Trophoblast cell (in vitro differentiated cells and primary cell): ENCODE measurements at regions not wholly inside any gene's neighbourhood (a gene's known extent, or its start where the extent isn't known, plus 50 kb on each side); places are given as distances from the start of the nearest gene placed in this dataset.
A peak's percentile ranks its signal among the peaks of the same experiment; 100 is the strongest.

Source experiments
- DNase-seq, 2 donors: peaks; one replicate each; pipeline ENCODE4 v3.0.0-alpha.2; 2016
- H2AFZ ChIP-seq: 2 replicates; pipeline ENCODE4 v1.6.1; 2013; ENCODE audit warnings: low read length, moderate library complexity, mild to moderate bottlenecking; ENCODE audit not compliant: insufficient read depth, poor library complexity
- H2AK5ac ChIP-seq: 2 replicates; pipeline ENCODE4 v1.6.1; 2013; ENCODE audit warnings: mild to moderate bottlenecking, low read length
- H2BK120ac ChIP-seq: 2 replicates; pipeline ENCODE4 v1.6.1; 2013; ENCODE audit warnings: low read length, mild to moderate bottlenecking, moderate library complexity; ENCODE audit not compliant: insufficient read depth, poor library complexity
- H2BK12ac ChIP-seq: 2 replicates; pipeline ENCODE4 v1.6.1; 2013; ENCODE audit warnings: mild to moderate bottlenecking, low read length, moderate library complexity
- H2BK5ac ChIP-seq: 2 replicates; pipeline ENCODE4 v1.6.1; 2013; ENCODE audit warnings: low read length, low read depth, moderate library complexity, mild to moderate bottlenecking; ENCODE audit not compliant: poor library complexity
- H3K14ac ChIP-seq: 2 replicates; pipeline ENCODE4 v1.6.1; 2013; ENCODE audit warnings: mild to moderate bottlenecking, low read length
- H3K18ac ChIP-seq: 2 replicates; pipeline ENCODE4 v1.6.1; 2013; ENCODE audit warnings: mild to moderate bottlenecking, low read length
- H3K23ac ChIP-seq: 2 replicates; pipeline ENCODE4 v1.6.1; 2013; ENCODE audit warnings: low read length
- H3K27ac ChIP-seq: 2 replicates; pipeline ENCODE4 v1.5.1; 2013; ENCODE audit warnings: low read depth, mild to moderate bottlenecking, inconsistent platforms, low read length, moderate library complexity
- H3K27me3 ChIP-seq: 2 replicates; pipeline ENCODE4 v1.6.1; 2013; ENCODE audit warnings: inconsistent platforms, mild to moderate bottlenecking, low read length, moderate library complexity; ENCODE audit not compliant: insufficient read depth
- H3K36me3 ChIP-seq, 2 experiments: 1 replicate in 1 of 2; 2 replicates in 1 of 2; pipeline ENCODE4 v1.6.1; 2013; ENCODE audit warnings: low read length in 2 of 2, mild to moderate bottlenecking in 2 of 2, moderate library complexity in 1 of 2; ENCODE audit not compliant: insufficient read depth in 2 of 2, control insufficient read depth in 1 of 2
- H3K4ac ChIP-seq: 2 replicates; pipeline ENCODE4 v1.6.1; 2013; ENCODE audit warnings: low read depth, mild to moderate bottlenecking, low read length, moderate library complexity
- H3K4me1 ChIP-seq, 2 experiments: 1 replicate in 1 of 2; 2 replicates in 1 of 2; pipeline ENCODE4 v1.6.1; 2013; ENCODE audit warnings: low read length in 2 of 2, mild to moderate bottlenecking in 2 of 2, moderate library complexity in 1 of 2; ENCODE audit not compliant: insufficient read depth in 2 of 2, control insufficient read depth in 1 of 2
- H3K4me2 ChIP-seq: 2 replicates; pipeline ENCODE4 v1.6.1; 2013; ENCODE audit warnings: inconsistent platforms, mild to moderate bottlenecking, low read length, moderate library complexity
- H3K4me3 ChIP-seq: 2 replicates; pipeline ENCODE4 v1.5.1; 2013; ENCODE audit warnings: mild to moderate bottlenecking, low read depth, low read length, inconsistent platforms
- H3K79me1 ChIP-seq: one replicate; pipeline ENCODE4 v1.6.1; 2013; ENCODE audit warnings: low read length
- H3K79me2 ChIP-seq: 2 replicates; pipeline ENCODE4 v1.6.1; 2013; ENCODE audit warnings: low read length, mild to moderate bottlenecking; ENCODE audit not compliant: control insufficient read depth, insufficient read depth, poor library complexity
- H3K9ac ChIP-seq: 2 replicates; pipeline ENCODE4 v1.6.1; 2013; ENCODE audit warnings: mild to moderate bottlenecking, low read length
- H3K9me3 ChIP-seq: 2 replicates; pipeline ENCODE4 v1.6.1; 2013; ENCODE audit warnings: low read depth, mild to moderate bottlenecking, control low read depth, inconsistent platforms, low read length; ENCODE audit not compliant: insufficient read depth
- H4K12ac ChIP-seq: 2 replicates; pipeline ENCODE4 v1.6.1; 2013; ENCODE audit warnings: low read depth, mild to moderate bottlenecking, low read length, moderate library complexity
- H4K8ac ChIP-seq: 2 replicates; pipeline ENCODE4 v1.6.1; 2013; ENCODE audit warnings: low read depth, mild to moderate bottlenecking, low read length, moderate library complexity
- H4K91ac ChIP-seq: one replicate; pipeline ENCODE4 v1.6.1; 2013; ENCODE audit warnings: low read depth, mild to moderate bottlenecking, low read length, moderate library complexity
- WGBS: extraction: QIAGEN DNeasy Blood & Tissue Kit; methylation state at CpG from one replicate; pipeline ENCODE4 v1.1.7; 2013; ENCODE audit warnings: missing lambda C conversion rate; ENCODE audit not compliant: insufficient read length, insufficient coverage; ENCODE audit errors: extremely low coverage; 5-methylcytosine and 5-hydroxymethylcytosine counted together

DNA sequence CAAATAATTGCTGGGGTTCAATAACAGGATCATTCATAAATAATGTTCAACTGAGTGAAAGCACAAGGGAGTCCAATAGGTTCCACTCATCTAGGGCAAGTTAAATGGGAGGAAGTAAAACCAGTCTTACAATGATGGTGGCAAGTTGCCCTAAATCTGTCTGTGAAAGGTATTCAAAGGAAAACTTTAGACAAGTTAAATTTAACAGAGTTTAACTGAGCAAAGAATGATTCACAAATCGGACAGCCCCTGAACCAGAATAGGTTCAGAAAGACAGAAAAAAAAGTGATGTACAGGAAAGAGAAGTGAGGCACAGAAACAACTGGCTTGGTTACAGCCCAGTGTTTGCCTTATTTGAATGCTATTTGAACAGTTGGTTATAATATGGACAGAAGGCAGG, 183.5 kb upstream of the ADGRL4 start:
- Histone ChIP-seq H3K4me2 (no peak overlapping the region), H3K4me1 (peaks cover 0 to 2% of the 10 kb centered on the region in 2 experiments), H4K12ac (no peak overlapping the region), H3K18ac (no peak overlapping the region), H3K36me3 (no peaks in the 10 kb centered on the region), H2BK120ac (no peak overlapping the region), H3K4ac (no peak overlapping the region), H3K79me2 (no peaks in the 10 kb centered on the region), H3K27ac (no peak overlapping the region), H3K79me1 (peaks cover 4% of the 10 kb centered on the region), H4K8ac (no peak overlapping the region), H3K14ac (no peak overlapping the region), H3K4me3 (no peak overlapping the region), H2AK5ac (no peak overlapping the region), H2AFZ (no peak overlapping the region), H4K91ac (no peak overlapping the region), H2BK5ac (no peak overlapping the region), H2BK12ac (no peak overlapping the region), H3K9ac (no peak overlapping the region), H3K9me3 (no peaks in the 10 kb centered on the region), H3K27me3 (no peaks in the 10 kb centered on the region), H3K23ac (no peak overlapping the region)
- WGBS: no CpG with 5 or more reads among the region's 1 CpG
- DNase-seq: no peak

DNA sequence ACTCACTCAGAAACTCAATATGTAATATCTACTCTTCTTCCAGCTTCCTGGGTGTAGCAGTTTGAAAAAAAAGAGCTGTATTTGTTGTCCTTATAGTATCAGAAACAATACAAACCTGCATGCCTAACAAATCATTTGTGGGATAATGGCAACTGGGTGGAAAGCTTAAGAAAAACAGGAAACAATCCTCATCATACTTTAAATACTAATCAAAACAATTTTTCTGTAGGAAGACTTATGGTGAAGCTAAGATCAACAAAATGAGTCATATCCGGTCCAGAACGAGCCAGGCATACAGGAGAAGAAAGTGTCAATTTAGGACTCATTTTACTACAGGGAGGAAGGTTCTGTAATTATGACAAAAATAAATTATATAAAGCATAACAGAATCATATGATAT, 181.8 kb upstream of the ADGRL4 start:
- no peak for DNase-seq
- no peak overlapping the region for H4K8ac ChIP-seq
- H3K27ac ChIP-seq: no peak overlapping the region
- no peak overlapping the region for H3K18ac ChIP-seq
- H3K23ac ChIP-seq: no peak overlapping the region
- H2AK5ac ChIP-seq: no peak overlapping the region
- no peak overlapping the region for H3K9ac ChIP-seq
- H3K36me3 ChIP-seq: no peaks in the 10 kb centered on the region
- no peaks in the 10 kb centered on the region for H3K27me3 ChIP-seq
- peaks cover 0 to 2% of the 10 kb centered on the region in 2 experiments for H3K4me1 ChIP-seq
- H3K4ac ChIP-seq: no peak overlapping the region
- no peak overlapping the region for H2BK12ac ChIP-seq
- H3K79me2 ChIP-seq: no peaks in the 10 kb centered on the region
- H2BK120ac ChIP-seq: no peak overlapping the region
- H4K12ac ChIP-seq: no peak overlapping the region
- H2AFZ ChIP-seq: no peak overlapping the region
- no peaks in the 10 kb centered on the region for H3K9me3 ChIP-seq
- no peak overlapping the region for H3K14ac ChIP-seq
- H2BK5ac ChIP-seq: no peak overlapping the region
- no CpG with 5 or more reads among the region's 2 CpGs for WGBS
- H4K91ac ChIP-seq: no peak overlapping the region
- H3K4me2 ChIP-seq: no peak overlapping the region
- H3K4me3 ChIP-seq: no peak overlapping the region
- peaks cover 4% of the 10 kb centered on the region for H3K79me1 ChIP-seq

DNA sequence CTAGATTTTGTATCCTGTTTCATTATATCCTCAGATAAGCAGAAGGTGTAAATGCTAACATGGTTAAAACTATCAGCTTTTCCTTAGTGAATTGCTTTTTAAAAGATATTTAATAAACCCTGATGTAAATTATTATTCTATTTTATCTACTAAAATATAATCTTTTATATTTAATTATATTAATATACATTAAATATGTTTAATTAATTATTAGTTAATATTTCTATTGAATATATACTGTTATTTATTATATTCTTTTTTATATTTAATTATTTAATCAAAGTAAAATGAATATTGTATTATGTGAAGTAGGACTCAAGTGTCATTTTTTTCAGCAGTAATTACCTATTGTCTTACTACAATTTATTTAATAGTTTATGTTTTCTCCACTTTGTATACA, 179.7 kb upstream of the ADGRL4 start:
- Histone ChIP-seq H3K4me2 (no peak overlapping the region), H3K27me3 (no peaks in the 10 kb centered on the region), H2BK120ac (no peak overlapping the region), H4K91ac (no peak overlapping the region), H2BK5ac (no peak overlapping the region), H2AK5ac (no peak overlapping the region), H3K18ac (no peak overlapping the region), H3K4me3 (no peak overlapping the region), H2AFZ (no peak overlapping the region), H3K4ac (no peak overlapping the region), H3K23ac (no peak overlapping the region), H3K4me1 (no peaks in the 10 kb centered on the region), H4K8ac (no peak overlapping the region), H3K14ac (no peak overlapping the region), H2BK12ac (no peak overlapping the region), H3K79me2 (no peaks in the 10 kb centered on the region), H3K27ac (no peak overlapping the region), H3K36me3 (no peaks in the 10 kb centered on the region), H4K12ac (no peak overlapping the region), H3K9ac (no peak overlapping the region), H3K9me3 (no peaks in the 10 kb centered on the region), H3K79me1 (no peaks in the 10 kb centered on the region)
- DNase-seq: no peak

DNA sequence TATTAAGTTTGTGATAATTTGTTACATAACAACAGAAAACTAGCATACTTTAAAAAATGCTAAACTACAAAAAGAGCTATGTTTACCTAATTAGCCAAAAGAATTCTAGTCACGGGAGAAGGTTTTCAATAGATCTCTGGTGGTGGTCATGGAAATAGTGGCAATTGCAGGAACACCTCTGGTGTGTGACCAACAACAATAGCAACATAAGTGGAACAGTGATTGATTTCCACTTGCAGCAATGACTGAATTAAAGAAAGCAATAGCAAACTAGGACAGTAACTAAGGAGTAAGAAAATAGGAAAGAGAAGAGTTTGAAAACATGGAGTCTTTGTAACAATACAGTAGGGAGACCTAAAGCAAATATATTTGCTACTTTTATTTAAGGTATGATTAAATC, 171.3 kb upstream of the ADGRL4 start:
- no peak overlapping the region for H2BK12ac ChIP-seq
- H3K4me2 ChIP-seq: no peak overlapping the region
- H2AK5ac ChIP-seq: no peak overlapping the region
- no peak for DNase-seq
- H3K36me3 ChIP-seq: no peaks in the 10 kb centered on the region
- no peaks in the 10 kb centered on the region for H3K79me1 ChIP-seq
- no peak overlapping the region for H2BK5ac ChIP-seq
- H3K23ac ChIP-seq: no peak overlapping the region
- no peak overlapping the region for H4K91ac ChIP-seq
- no peaks in the 10 kb centered on the region for H3K79me2 ChIP-seq
- H3K4me1 ChIP-seq: no peaks in the 10 kb centered on the region
- H3K18ac ChIP-seq: no peak overlapping the region
- H3K9ac ChIP-seq: no peak overlapping the region
- no peaks in the 10 kb centered on the region for H3K27me3 ChIP-seq
- no peak overlapping the region for H2BK120ac ChIP-seq
- H3K14ac ChIP-seq: no peak overlapping the region
- no peak overlapping the region for H3K4me3 ChIP-seq
- no peaks in the 10 kb centered on the region for H3K9me3 ChIP-seq
- H4K12ac ChIP-seq: no peak overlapping the region
- no peak overlapping the region for H3K4ac ChIP-seq
- WGBS: no CpG with 5 or more reads among the region's 1 CpG
- H2AFZ ChIP-seq: no peak overlapping the region
- H3K27ac ChIP-seq: no peak overlapping the region
- H4K8ac ChIP-seq: no peak overlapping the region

DNA sequence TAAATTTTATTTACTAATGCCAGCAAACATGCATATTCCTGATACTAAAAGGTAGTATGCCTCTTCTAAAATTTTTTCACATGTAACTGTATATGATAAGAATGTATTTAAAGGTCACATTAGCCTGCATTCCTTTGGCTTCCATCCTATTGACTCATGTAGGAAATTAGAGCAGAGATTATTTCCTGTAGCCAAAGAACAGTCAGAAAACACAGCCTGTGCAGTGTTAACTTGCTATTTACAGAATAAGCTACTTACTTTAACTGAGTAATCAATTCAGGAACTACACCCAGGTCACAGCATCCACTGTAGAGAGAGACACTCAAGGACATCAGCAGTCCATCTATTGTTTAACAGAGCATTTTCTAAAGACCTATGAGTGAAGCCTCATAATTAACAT, 154.5 kb upstream of the ADGRL4 start:
- Histone ChIP-seq H3K79me1 (no peaks in the 10 kb centered on the region), H2BK12ac (no peak overlapping the region), H4K12ac (no peak overlapping the region), H4K8ac (no peak overlapping the region), H3K79me2 (no peaks in the 10 kb centered on the region), H3K18ac (no peak overlapping the region), H3K4me2 (no peak overlapping the region), H3K9me3 (peaks cover 2% of the 10 kb centered on the region), H3K9ac (no peak overlapping the region), H3K27me3 (no peaks in the 10 kb centered on the region), H2BK120ac (no peak overlapping the region), H3K14ac (no peak overlapping the region), H2AFZ (no peak overlapping the region), H3K4me1 (no peaks in the 10 kb centered on the region), H4K91ac (no peak overlapping the region), H3K4me3 (no peak overlapping the region), H3K4ac (no peak overlapping the region), H2AK5ac (no peak overlapping the region), H3K27ac (no peak overlapping the region), H3K23ac (no peak overlapping the region), H3K36me3 (no peaks in the 10 kb centered on the region), H2BK5ac (no peak overlapping the region)
- DNase-seq: peak in 1 of 2 donors; percentile 20
